ENCODE measurements at regions not wholly inside any gene's neighbourhood (a gene's known extent, or its start where the extent isn't known, plus 50 kb on each side); places are given as distances from the start of the nearest gene placed in this dataset.

DNA sequence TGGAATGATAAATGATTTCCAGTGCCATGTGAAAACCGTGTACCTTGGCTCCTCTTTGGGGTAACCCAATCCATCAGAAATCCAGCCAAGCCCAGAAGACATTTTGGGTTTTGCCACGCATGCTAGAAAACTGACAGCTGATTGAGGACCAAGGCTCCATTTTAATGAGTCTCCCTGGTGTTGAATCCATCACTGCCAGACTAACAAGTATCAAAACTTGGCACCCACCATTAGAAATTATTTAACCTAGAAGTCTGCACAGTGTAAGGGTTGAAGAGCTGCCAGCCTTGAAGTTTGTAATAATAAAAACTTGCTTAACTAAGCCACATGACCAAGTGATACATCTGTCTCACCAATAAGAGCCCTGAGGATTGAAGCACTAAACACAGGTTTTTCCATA is 369.9 kb downstream of the DNAH5 start:
- Histone ChIP-seq H3F3A (ENCODE audit: low read depth) (no peaks in the 10 kb centered on the region), H4K20me1 (ENCODE audit: low read depth) (no peaks in the 10 kb centered on the region), H3K4me1 (no peaks in the 10 kb centered on the region), H3K27ac (no peak overlapping the region), H3K4me3 (no peak overlapping the region), H3K79me2 (ENCODE audit: low read depth) (no peaks in the 10 kb centered on the region), H3K36me3 (no peaks in the 10 kb centered on the region), H3K4me2 (no peak overlapping the region), H3K9me3 (ENCODE audit: low read depth) (no peaks in the 10 kb centered on the region), H3K9ac (no peak overlapping the region), H3K27me3 (no peaks in the 10 kb centered on the region), H2AFZ (replicated peaks) (no peak overlapping the region)
- no peak overlapping the region for H3K4me3 Mint-ChIP-seq
- TF ChIP-seq EZH2 (IDR thresholded peaks at IDR 0.05), result no peak
- TF ChIP-seq, protein P1, sequence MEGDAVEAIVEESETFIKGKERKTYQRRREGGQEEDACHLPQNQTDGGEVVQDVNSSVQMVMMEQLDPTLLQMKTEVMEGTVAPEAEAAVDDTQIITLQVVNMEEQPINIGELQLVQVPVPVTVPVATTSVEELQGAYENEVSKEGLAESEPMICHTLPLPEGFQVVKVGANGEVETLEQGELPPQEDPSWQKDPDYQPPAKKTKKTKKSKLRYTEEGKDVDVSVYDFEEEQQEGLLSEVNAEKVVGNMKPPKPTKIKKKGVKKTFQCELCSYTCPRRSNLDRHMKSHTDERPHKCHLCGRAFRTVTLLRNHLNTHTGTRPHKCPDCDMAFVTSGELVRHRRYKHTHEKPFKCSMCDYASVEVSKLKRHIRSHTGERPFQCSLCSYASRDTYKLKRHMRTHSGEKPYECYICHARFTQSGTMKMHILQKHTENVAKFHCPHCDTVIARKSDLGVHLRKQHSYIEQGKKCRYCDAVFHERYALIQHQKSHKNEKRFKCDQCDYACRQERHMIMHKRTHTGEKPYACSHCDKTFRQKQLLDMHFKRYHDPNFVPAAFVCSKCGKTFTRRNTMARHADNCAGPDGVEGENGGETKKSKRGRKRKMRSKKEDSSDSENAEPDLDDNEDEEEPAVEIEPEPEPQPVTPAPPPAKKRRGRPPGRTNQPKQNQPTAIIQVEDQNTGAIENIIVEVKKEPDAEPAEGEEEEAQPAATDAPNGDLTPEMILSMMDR (IDR thresholded peaks at IDR 0.05), result no peak
- no peak for TF ChIP-seq EZH2phosphoT487 (IDR thresholded peaks at IDR 0.05)
- H3K27me3 Mint-ChIP-seq (ENCODE audit: insufficient read depth, low read depth), result no peaks in the 10 kb centered on the region
- no peak for DNase-seq (ENCODE audit: low spot score)
- H3K36me3 Mint-ChIP-seq, result no peaks in the 10 kb centered on the region
- H3K9me3 Mint-ChIP-seq, result peaks cover 8% of the 10 kb centered on the region
- H3K4me1 Mint-ChIP-seq, result no peaks in the 10 kb centered on the region
- no peak overlapping the region for H3K27ac Mint-ChIP-seq

DNA sequence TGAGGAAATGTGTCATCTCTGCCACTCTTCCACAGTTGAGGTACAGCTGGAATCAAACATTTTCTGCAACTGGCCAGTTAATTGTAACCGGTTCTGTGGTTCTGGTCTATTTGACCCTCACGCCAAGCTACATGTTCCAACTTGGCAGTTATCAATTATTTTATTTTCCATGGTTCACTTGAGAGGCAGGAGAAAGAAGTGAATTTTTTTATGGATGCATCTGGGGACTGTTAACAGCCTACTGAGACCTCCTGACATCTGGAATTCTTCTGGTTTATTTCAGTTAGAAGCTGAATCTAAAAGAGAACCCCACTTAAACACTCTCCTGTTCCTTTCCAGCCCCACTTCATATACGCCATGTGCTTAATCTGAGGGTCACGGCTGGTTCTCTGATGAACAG is 372.3 kb downstream of the DNAH5 start:
- Histone ChIP-seq H3K9ac (no peak overlapping the region), H3K4me2 (no peak overlapping the region), H3K36me3 (no peaks in the 10 kb centered on the region), H3K79me2 (ENCODE audit: low read depth) (no peaks in the 10 kb centered on the region), H4K20me1 (ENCODE audit: low read depth) (no peaks in the 10 kb centered on the region), H2AFZ (replicated peaks) (no peak overlapping the region), H3K9me3 (ENCODE audit: low read depth) (no peaks in the 10 kb centered on the region), H3K4me1 (no peaks in the 10 kb centered on the region), H3F3A (ENCODE audit: low read depth) (no peaks in the 10 kb centered on the region), H3K4me3 (no peak overlapping the region), H3K27ac (no peak overlapping the region), H3K27me3 (no peaks in the 10 kb centered on the region)
- Mint-ChIP-seq H3K4me1 (no peaks in the 10 kb centered on the region), H3K4me3 (no peak overlapping the region), H3K27me3 (ENCODE audit: insufficient read depth, low read depth) (no peaks in the 10 kb centered on the region), H3K9me3 (no peaks in the 10 kb centered on the region), H3K36me3 (no peaks in the 10 kb centered on the region), H3K27ac (no peak overlapping the region)
- TF ChIP-seq EZH2phosphoT487 (IDR thresholded peaks at IDR 0.05) (no peak), EZH2 (IDR thresholded peaks at IDR 0.05) (no peak)
- TF ChIP-seq, protein P1 (IDR thresholded peaks at IDR 0.05), result no peak
- no peak for DNase-seq (ENCODE audit: low spot score)

DNA sequence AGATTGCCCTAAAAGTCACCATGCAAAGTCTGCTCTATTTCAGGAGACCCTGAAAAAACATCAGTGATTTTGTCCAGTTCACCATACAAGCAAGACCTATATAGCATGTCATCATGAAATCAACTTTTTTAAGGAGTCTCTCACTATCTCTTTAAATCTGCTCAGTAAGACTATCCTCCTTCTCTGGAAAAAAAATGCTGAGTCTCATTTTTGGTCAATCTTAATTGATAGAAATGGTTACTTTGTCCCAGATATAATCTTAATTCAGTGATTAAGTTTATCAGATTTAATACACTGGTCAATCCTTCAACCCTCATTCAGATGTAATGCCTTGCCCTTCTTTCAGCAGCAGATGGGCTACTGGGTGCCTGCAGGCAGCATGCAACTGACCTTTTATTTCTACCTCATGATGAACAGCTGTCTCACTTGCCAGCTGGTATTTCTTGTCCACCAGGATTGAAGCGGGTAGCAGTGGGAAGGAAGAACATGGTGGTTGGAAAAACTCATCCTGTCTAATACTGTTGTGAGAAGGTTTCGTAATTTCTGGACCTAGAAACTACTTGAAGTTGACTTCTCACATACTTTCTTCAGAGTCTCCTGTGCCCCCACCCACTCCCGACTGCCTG is 375.3 kb downstream of the DNAH5 start:
- TF ChIP-seq EZH2 (IDR thresholded peaks at IDR 0.05), result no peak

DNA sequence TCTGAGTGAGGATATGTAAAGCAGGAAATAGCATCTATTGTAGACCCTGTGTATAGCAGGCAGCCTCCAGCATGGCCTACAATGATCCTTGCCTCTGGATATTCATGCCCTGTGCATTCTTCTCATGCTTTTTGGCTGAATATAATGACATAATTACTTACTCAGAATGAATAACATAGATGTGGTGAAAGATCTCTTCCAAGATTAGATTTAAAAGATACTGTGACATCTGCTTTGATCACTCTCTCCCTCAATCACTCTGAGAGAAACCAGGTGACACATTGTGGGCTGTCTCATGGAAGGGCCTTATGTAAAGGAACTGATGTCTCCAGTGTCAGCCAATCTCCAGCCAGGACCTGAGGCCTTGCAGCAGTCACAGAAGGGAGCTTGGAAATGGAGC is 376.7 kb downstream of the DNAH5 start:
- Histone ChIP-seq H2AFZ (replicated peaks) (no peak overlapping the region), H3F3A (ENCODE audit: low read depth) (no peaks in the 10 kb centered on the region), H3K9ac (no peak overlapping the region), H3K4me2 (no peak overlapping the region), H3K27me3 (no peaks in the 10 kb centered on the region), H3K4me1 (no peaks in the 10 kb centered on the region), H3K36me3 (no peaks in the 10 kb centered on the region), H3K4me3 (no peak overlapping the region), H3K27ac (no peak overlapping the region), H4K20me1 (ENCODE audit: low read depth) (no peaks in the 10 kb centered on the region), H3K79me2 (ENCODE audit: low read depth) (no peaks in the 10 kb centered on the region), H3K9me3 (ENCODE audit: low read depth) (no peaks in the 10 kb centered on the region)
- H3K4me1 Mint-ChIP-seq, result no peaks in the 10 kb centered on the region
- no peak overlapping the region for H3K27ac Mint-ChIP-seq
- TF ChIP-seq EZH2phosphoT487 (IDR thresholded peaks at IDR 0.05) (no peak), EZH2 (IDR thresholded peaks at IDR 0.05) (no peak)
- TF ChIP-seq, protein P1 (IDR thresholded peaks at IDR 0.05), result no peak
- H3K36me3 Mint-ChIP-seq, result no peaks in the 10 kb centered on the region
- H3K4me3 Mint-ChIP-seq, result no peak overlapping the region
- no peaks in the 10 kb centered on the region for H3K9me3 Mint-ChIP-seq
- no peaks in the 10 kb centered on the region for H3K27me3 Mint-ChIP-seq (ENCODE audit: insufficient read depth, low read depth)
- DNase-seq (ENCODE audit: low spot score), result no peak

More for the DNA sequence above, 375.3 kb downstream of the DNAH5 start:
- no peaks in the 10 kb centered on the region for H3K4me1 Mint-ChIP-seq
- no peak for DNase-seq (ENCODE audit: low spot score)
- Histone ChIP-seq H3K27ac (no peak overlapping the region), H3K9ac (no peak overlapping the region), H3K27me3 (no peaks in the 10 kb centered on the region), H2AFZ (replicated peaks) (no peak overlapping the region), H3K4me1 (no peaks in the 10 kb centered on the region), H3K79me2 (ENCODE audit: low read depth) (no peaks in the 10 kb centered on the region), H3K4me2 (no peak overlapping the region), H3K9me3 (ENCODE audit: low read depth) (no peaks in the 10 kb centered on the region), H4K20me1 (ENCODE audit: low read depth) (no peaks in the 10 kb centered on the region), H3K4me3 (no peak overlapping the region), H3F3A (ENCODE audit: low read depth) (no peaks in the 10 kb centered on the region), H3K36me3 (no peaks in the 10 kb centered on the region)
- H3K27me3 Mint-ChIP-seq (ENCODE audit: insufficient read depth, low read depth), result no peaks in the 10 kb centered on the region
- no peaks in the 10 kb centered on the region for H3K36me3 Mint-ChIP-seq
- H3K27ac Mint-ChIP-seq, result no peak overlapping the region
- no peak overlapping the region for H3K4me3 Mint-ChIP-seq
- no peaks in the 10 kb centered on the region for H3K9me3 Mint-ChIP-seq
